DOHH2 (cell line): ENCODE measurements at regions not wholly inside any gene's neighbourhood (a gene's known extent, or its start where the extent isn't known, plus 50 kb on each side); places are given as distances from the start of the nearest gene placed in this dataset.

Source experiments
- H3F3A ChIP-seq: fragments of 200-600 bp; sonication (generic), shearing (Covaris generic); 2 replicates; pipeline ENCODE4 v1.6.0; 2016; ENCODE audit warnings: antibody characterized with exemption, mild to moderate bottlenecking; ENCODE audit not compliant: control insufficient read depth, insufficient read depth
- H3K27ac ChIP-seq: fragments of 200-600 bp; sonication (generic); 2 replicates; pipeline ENCODE4 v1.5.1; 2014; ENCODE audit warnings: low read depth, mild to moderate bottlenecking, low read length, moderate library complexity
- H3K27me3 ChIP-seq: fragments of 200-600 bp; sonication (generic); 2 replicates; pipeline ENCODE4 v1.6.1; 2014; ENCODE audit warnings: mild to moderate bottlenecking, low read length, mixed read lengths; ENCODE audit not compliant: control insufficient read depth
- H3K36me3 ChIP-seq: fragments of 200-600 bp; sonication (generic); 2 replicates; pipeline ENCODE4 v1.6.1; 2014; ENCODE audit warnings: mild to moderate bottlenecking, low read length, moderate library complexity, mixed read lengths; ENCODE audit not compliant: control insufficient read depth
- H3K4me1 ChIP-seq: fragments of 200-600 bp; sonication (generic); 2 replicates; pipeline ENCODE4 v1.6.1; 2014; ENCODE audit warnings: mild to moderate bottlenecking, low read length, mixed read lengths; ENCODE audit not compliant: control insufficient read depth
- H3K4me2 ChIP-seq: fragments of 200-600 bp; sonication (generic); 2 replicates; pipeline ENCODE4 v1.6.0; 2014; ENCODE audit warnings: mild to moderate bottlenecking, low read length, moderate library complexity
- H3K4me3 ChIP-seq: fragments of 200-600 bp; sonication (generic); 2 replicates; pipeline ENCODE4 v1.5.1; 2014; ENCODE audit warnings: mild to moderate bottlenecking, low read length, mixed read lengths
- H3K79me2 ChIP-seq: fragments of 200-600 bp; sonication (generic); 2 replicates; pipeline ENCODE4 v1.6.1; 2014; ENCODE audit warnings: mild to moderate bottlenecking, low read length, mixed read lengths; ENCODE audit not compliant: control insufficient read depth
- H3K9me2 ChIP-seq: fragments of 200-600 bp; sonication (generic); replicated peaks from 2 replicates; pipeline ENCODE4 v1.6.1; 2014; ENCODE audit warnings: mild to moderate bottlenecking, low read length, mixed read lengths; ENCODE audit not compliant: control insufficient read depth
- H3K9me3 ChIP-seq: fragments of 200-600 bp; sonication (generic); 2 replicates; pipeline ENCODE4 v1.6.1; 2014; ENCODE audit warnings: antibody characterized with exemption, low read length, mixed read lengths; ENCODE audit not compliant: control insufficient read depth, insufficient read depth
- H4K20me1 ChIP-seq: fragments of 200-600 bp; sonication (generic); 2 replicates; pipeline ENCODE4 v1.6.0; 2014; ENCODE audit warnings: low read depth, mild to moderate bottlenecking, antibody characterized with exemption, low read length, moderate library complexity; ENCODE audit not compliant: control insufficient read depth, insufficient read depth
- CTCF ChIP-seq: fragments of 200-600 bp; sonication (generic); IDR thresholded peaks from one replicate; pipeline ENCODE4 v1.5.1; 2014; ENCODE audit warnings: antibody characterized with exemption, mild to moderate bottlenecking, low read depth, low read length; ENCODE audit not compliant: poor library complexity, severe bottlenecking
- EZH2phosphoT487 ChIP-seq: fragments of 200-600 bp; sonication (generic); IDR thresholded peaks from 2 replicates; pipeline ENCODE4 v1.6.1; 2017; ENCODE audit warnings: borderline replicate concordance, mild to moderate bottlenecking, antibody characterized with exemption, low read length, moderate library complexity, mixed read lengths

GRCh38 chr5:125484742-125485641 lies 738.6 kb upstream of the ZNF608 start:
- H3K4me1 ChIP-seq = peaks cover 11% of the 10 kb centered on the region
- no peaks in the 10 kb centered on the region for H3F3A ChIP-seq
- no peaks in the 10 kb centered on the region for H4K20me1 ChIP-seq
- H3K36me3 ChIP-seq = no peaks in the 10 kb centered on the region
- no peaks in the 10 kb centered on the region for H3K9me3 ChIP-seq
- H3K4me2 ChIP-seq = peak overlapping the region; percentile 19; the same call in 1 of the 2 replicates
- H3K27me3 ChIP-seq = no peaks in the 10 kb centered on the region
- no peak overlapping the region for H3K4me3 ChIP-seq
- H3K9me2 ChIP-seq = no peaks in the 10 kb centered on the region
- H3K79me2 ChIP-seq = no peaks in the 10 kb centered on the region
- TF ChIP-seq CTCF (no peak), EZH2phosphoT487 (no peak)
- H3K27ac ChIP-seq = no peak overlapping the region

GRCh38 chr5:125485771-125486170 lies 739.3 kb upstream of the ZNF608 start:
- no peak for TF ChIP-seq CTCF
- TF ChIP-seq EZH2phosphoT487 = no peak
- no peaks in the 10 kb centered on the region for H3K27me3 ChIP-seq
- H3K4me2 ChIP-seq = no peak overlapping the region
- no peaks in the 10 kb centered on the region for H3K79me2 ChIP-seq
- no peak overlapping the region for H3K4me3 ChIP-seq
- H3K36me3 ChIP-seq = no peaks in the 10 kb centered on the region
- no peaks in the 10 kb centered on the region for H3K9me2 ChIP-seq
- no peaks in the 10 kb centered on the region for H3K9me3 ChIP-seq
- peaks cover 11% of the 10 kb centered on the region for H3K4me1 ChIP-seq
- H3K27ac ChIP-seq = no peak overlapping the region
- H4K20me1 ChIP-seq = no peaks in the 10 kb centered on the region
- H3F3A ChIP-seq = no peaks in the 10 kb centered on the region

- no peak overlapping the region for H3K4me3 ChIP-seq
- no peaks in the 10 kb centered on the region for H4K20me1 ChIP-seq
- no peak for TF ChIP-seq EZH2phosphoT487
- no peak for TF ChIP-seq CTCF
- H3K27me3 ChIP-seq = no peaks in the 10 kb centered on the region
- no peak overlapping the region for H3K27ac ChIP-seq
- no peaks in the 10 kb centered on the region for H3K79me2 ChIP-seq
- H3K9me3 ChIP-seq = no peaks in the 10 kb centered on the region
- H3K4me2 ChIP-seq = no peak overlapping the region
- no peaks in the 10 kb centered on the region for H3F3A ChIP-seq
- no peaks in the 10 kb centered on the region for H3K9me2 ChIP-seq
- H3K36me3 ChIP-seq = no peaks in the 10 kb centered on the region
- H3K4me1 ChIP-seq = peaks cover 11% of the 10 kb centered on the region
Measured at GRCh38 chr5:125486634-125487033, 740.2 kb upstream of the ZNF608 start.
